ENCODE measurements at regions not wholly inside any gene's neighbourhood (a gene's known extent, or its start where the extent isn't known, plus 50 kb on each side); places are given as distances from the start of the nearest gene placed in this dataset.

- intact Hi-C loops (cut with DNase I), result no loop called here
- no peak for DNase-seq (ENCODE audit: low spot score)
Observed at GRCh38 chr20:43863821-43864544, 50.7 kb upstream of the TOX2 start.

- intact Hi-C loops (cut with DNase I), result no loop called here
- no peak for DNase-seq (ENCODE audit: low spot score)
Observed at GRCh38 chr20:43863330-43863729, 51.3 kb upstream of the TOX2 start.

- intact Hi-C loops (cut with DNase I), result no loop called here
Observed at GRCh38 chr20:43862438-43862837, 52.2 kb upstream of the TOX2 start.

GRCh38 chr20:43859994-43860393 is 54.7 kb upstream of the TOX2 start:
- no peak for DNase-seq (ENCODE audit: low spot score)
- intact Hi-C loops (cut with DNase I), result no loop called here

More at GRCh38 chr20:43862438-43862837, 52.2 kb upstream of the TOX2 start:
- no peak for DNase-seq (ENCODE audit: low spot score)

GRCh38 chr20:43857932-43858331 is 56.7 kb upstream of the TOX2 start:
- no peak for DNase-seq (ENCODE audit: low spot score)
- intact Hi-C loops (cut with DNase I), result no loop called here

- no peak for DNase-seq (ENCODE audit: low spot score)
Observed at GRCh38 chr20:43857127-43857526, 57.5 kb upstream of the TOX2 start.

GRCh38 chr20:43855803-43856202 is 58.8 kb upstream of the TOX2 start:
- DNase-seq (ENCODE audit: low spot score), result no peak
- intact Hi-C loops (cut with DNase I), result no loop called here

More at GRCh38 chr20:43857127-43857526, 57.5 kb upstream of the TOX2 start:
- intact Hi-C loops (cut with DNase I), result no loop called here

GRCh38 chr20:43853918-43854317 is 60.7 kb upstream of the TOX2 start:
- DNase-seq (ENCODE audit: low spot score), result no peak
- intact Hi-C loops (cut with DNase I), result no loop called here

- no peak for DNase-seq (ENCODE audit: low spot score)
- intact Hi-C loops (cut with DNase I), result no loop called here
Observed at GRCh38 chr20:43853174-43853803, 61.4 kb upstream of the TOX2 start.

- intact Hi-C loops (cut with DNase I), result no loop called here
- no peak for DNase-seq (ENCODE audit: low spot score)
Observed at GRCh38 chr20:43849496-43850186, 65.0 kb upstream of the TOX2 start.

- intact Hi-C loops (cut with DNase I), result no loop called here
- DNase-seq (ENCODE audit: low spot score), result peak; percentile 66
Observed at GRCh38 chr20:43846516-43846905, 68.1 kb upstream of the TOX2 start.

GRCh38 chr20:43844778-43845614 is 69.7 kb upstream of the TOX2 start:
- DNase-seq (ENCODE audit: low spot score), result peak; percentile 75
- intact Hi-C loops (cut with DNase I), result loop anchor here (5.0 kb wide), 3 partner anchors 78 to 237 kb away; no protein-coding TSS in a partner anchor

GRCh38 chr20:43843965-43844660 is 70.5 kb upstream of the TOX2 start:
- peak; percentile 63 for DNase-seq (ENCODE audit: low spot score)
- intact Hi-C loops (cut with DNase I), result loop anchor here (5.0 kb wide), 3 partner anchors 77 to 238 kb away; no protein-coding TSS in a partner anchor

GRCh38 chr20:43843096-43843964 is 71.3 kb upstream of the TOX2 start:
- DNase-seq (ENCODE audit: low spot score), result peak; percentile 61
- intact Hi-C loops (cut with DNase I), result loop anchor here (5.0 kb wide), 3 partner anchors 76 to 239 kb away; no protein-coding TSS in a partner anchor

- peak; percentile 69 for DNase-seq (ENCODE audit: low spot score)
- intact Hi-C loops (cut with DNase I), result loop anchor here (5.0 kb wide), 3 partner anchors 75 to 240 kb away; no protein-coding TSS in a partner anchor
Observed at GRCh38 chr20:43842126-43843020, 72.3 kb upstream of the TOX2 start.

- no peak for DNase-seq (ENCODE audit: low spot score)
- intact Hi-C loops (cut with DNase I), result loop anchor here (5.0 kb wide), 3 partner anchors 73 to 242 kb away; no protein-coding TSS in a partner anchor
Observed at GRCh38 chr20:43840382-43841070, 74.1 kb upstream of the TOX2 start.

Data from cardiac septum (tissue), 1 donor.